Liver (tissue), 8 donors: ENCODE measurements at regions not wholly inside any gene's neighbourhood (a gene's known extent, or its start where the extent isn't known, plus 50 kb on each side); places are given as distances from the start of the nearest gene placed in this dataset.

Experiments used
- DNase-seq: peaks from one replicate; pipeline ENCODE4 v3.0.0-alpha.2; 2017; ENCODE audit warnings: low spot score
- H3K27ac ChIP-seq, 2 donors: one replicate each; pipeline ENCODE4 v1.7.0; 2013; ENCODE audit warnings: inconsistent platforms in 2 of 2, low read length in 2 of 2, control low read depth in 1 of 2, low read depth in 1 of 2, mild to moderate bottlenecking in 1 of 2
- H3K27me3 ChIP-seq, 4 donors: one replicate each; pipeline versions ENCODE4 v1.6.1 to v1.7.0; 2013; ENCODE audit warnings: low read length in 3 of 4, inconsistent platforms in 1 of 4, mild to moderate bottlenecking in 1 of 4, moderate library complexity in 1 of 4; ENCODE audit not compliant: control insufficient read depth in 4 of 4, insufficient read depth in 4 of 4
- H3K36me3 ChIP-seq, 4 donors: one replicate each; pipeline versions ENCODE4 v1.6.1 to v1.7.0; 2013; ENCODE audit warnings: low read length in 3 of 4, mild to moderate bottlenecking in 3 of 4, low read depth in 1 of 4, moderate library complexity in 1 of 4; ENCODE audit not compliant: control insufficient read depth in 4 of 4, insufficient read depth in 3 of 4
- H3K4me1 ChIP-seq, 4 donors: one replicate each; pipeline versions ENCODE4 v1.6.1 to v1.7.0; 2013; ENCODE audit warnings: low read length in 3 of 4, mild to moderate bottlenecking in 3 of 4, moderate library complexity in 1 of 4; ENCODE audit not compliant: control insufficient read depth in 4 of 4, insufficient read depth in 4 of 4
- H3K4me3 ChIP-seq, 3 donors: one replicate each; pipeline versions ENCODE4 v1.6.1 to v1.7.0; 2013; ENCODE audit warnings: low read length in 3 of 3, control low read depth in 1 of 3, low read depth in 1 of 3, mild to moderate bottlenecking in 1 of 3
- H3K9ac ChIP-seq, 2 donors: one replicate each; pipeline ENCODE4 v1.7.0; 2013; ENCODE audit warnings: low read length in 2 of 2, mild to moderate bottlenecking in 2 of 2, moderate library complexity in 2 of 2, control low read depth in 1 of 2, low read depth in 1 of 2
- H3K9me3 ChIP-seq, 4 donors: one replicate each; pipeline versions ENCODE4 v1.6.1 to v1.7.0; 2013; ENCODE audit warnings: low read length in 3 of 4; ENCODE audit not compliant: control insufficient read depth in 4 of 4
- ATF3 ChIP-seq: IDR thresholded peaks from 2 replicates; pipeline ENCODE4 v1.6.1; 2016; ENCODE audit warnings: antibody characterized with exemption
- CTCF ChIP-seq: fragments of 150-350 bp; IDR thresholded peaks from 2 replicates; pipeline ENCODE4 v1.5.1; 2017; ENCODE audit warnings: improper control_type of control experiment, low read depth, low read length; ENCODE audit not compliant: missing input control
- EGR1 ChIP-seq, 2 donors: IDR thresholded peaks; 2 replicates each; pipeline ENCODE4 v1.6.1; 2016 to 2018; ENCODE audit warnings: antibody characterized with exemption in 2 of 2, low read depth in 2 of 2
- FOXA1 ChIP-seq: IDR thresholded peaks from 2 replicates; pipeline ENCODE4 v1.6.1; 2016; ENCODE audit warnings: antibody characterized with exemption
- FOXA2 ChIP-seq: IDR thresholded peaks from 2 replicates; pipeline ENCODE4 v1.6.1; 2016; ENCODE audit warnings: antibody characterized with exemption
- GABPA ChIP-seq, 2 donors: IDR thresholded peaks in 1 of 2; conservative IDR thresholded peaks in 1 of 2; 2 replicates each; pipeline ENCODE4 v1.6.1; 2016; ENCODE audit warnings: antibody characterized with exemption in 2 of 2, mild to moderate bottlenecking in 1 of 2, moderate library complexity in 1 of 2
- HNF4A ChIP-seq, 2 donors: conservative IDR thresholded peaks; 2 replicates each; pipeline ENCODE4 v1.6.1; 2016; ENCODE audit warnings: antibody characterized with exemption in 2 of 2, mild to moderate bottlenecking in 2 of 2
- HNF4G ChIP-seq: IDR thresholded peaks from 2 replicates; pipeline ENCODE4 v1.6.1; 2016; ENCODE audit warnings: antibody characterized with exemption
- JUND ChIP-seq, 2 donors: IDR thresholded peaks; 2 replicates each; pipeline ENCODE4 v1.6.1; 2016; ENCODE audit warnings: antibody characterized with exemption in 2 of 2
- MAX ChIP-seq: IDR thresholded peaks from 2 replicates; pipeline ENCODE4 v1.6.1; 2016; ENCODE audit warnings: antibody characterized with exemption
- NR2F2 ChIP-seq: IDR thresholded peaks from 2 replicates; pipeline ENCODE4 v1.6.1; 2016; ENCODE audit warnings: antibody characterized with exemption
- RAD21 ChIP-seq, 2 donors: IDR thresholded peaks; 2 replicates each; pipeline ENCODE4 v1.6.1; 2016; ENCODE audit warnings: antibody characterized with exemption in 2 of 2, mild to moderate bottlenecking in 2 of 2
- REST ChIP-seq: IDR thresholded peaks from 2 replicates; pipeline ENCODE4 v1.6.1; 2016; ENCODE audit warnings: antibody characterized with exemption, mild to moderate bottlenecking
- RXRA ChIP-seq, 2 donors: IDR thresholded peaks; 2 replicates each; pipeline ENCODE4 v1.6.1; 2017 to 2018; ENCODE audit warnings: antibody characterized with exemption in 2 of 2, mild to moderate bottlenecking in 1 of 2
- SP1 ChIP-seq: IDR thresholded peaks from 2 replicates; pipeline ENCODE4 v1.6.1; 2018; ENCODE audit warnings: antibody characterized with exemption, mild to moderate bottlenecking
- TAF1 ChIP-seq: conservative IDR thresholded peaks from 2 replicates; pipeline ENCODE4 v1.6.1; 2016; ENCODE audit warnings: antibody characterized with exemption, mild to moderate bottlenecking
- YY1 ChIP-seq: IDR thresholded peaks from 2 replicates; pipeline ENCODE4 v1.6.1; 2016; ENCODE audit warnings: antibody characterized with exemption, mild to moderate bottlenecking
- WGBS: extraction: QIAGEN DNeasy Blood & Tissue Kit; methylation state at CpG from one replicate; pipeline ENCODE4 v1.1.7; 2013; 5-methylcytosine and 5-hydroxymethylcytosine counted together
- donor health status: healthy.
- donor health status: healthy.
- donor health status: healthy.
- donor health status: healthy.
- donor health status: healthy.

DNA sequence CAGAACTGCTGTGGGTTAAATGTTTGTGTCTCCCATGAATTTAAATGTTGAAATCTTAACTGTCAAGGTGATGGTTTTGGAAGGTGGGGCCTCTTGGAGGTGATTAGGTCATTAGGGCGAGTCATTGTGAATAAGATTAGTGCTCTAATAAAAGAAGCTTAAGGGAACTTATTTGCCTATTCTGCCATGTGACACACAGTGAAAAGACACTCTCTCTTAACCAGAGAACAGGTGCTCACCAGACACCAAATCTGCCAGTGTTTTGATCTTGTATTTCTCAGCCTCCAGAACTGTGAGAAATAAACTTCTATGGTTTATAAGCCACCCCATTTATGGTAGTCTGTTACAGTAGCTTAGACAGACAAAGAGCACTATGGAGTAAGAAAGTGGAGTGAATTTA lies 117.9 kb upstream of the SV2C start:
- no peak overlapping the region for H3K9ac ChIP-seq
- no peaks in the 10 kb centered on the region for H3K4me1 ChIP-seq
- H3K27ac ChIP-seq: no peak overlapping the region
- no peaks in the 10 kb centered on the region for H3K9me3 ChIP-seq
- no peak for DNase-seq
- H3K27me3 ChIP-seq: peaks cover 0 to 3% (median 0%) of the 10 kb centered on the region in 4 donors
- H3K4me3 ChIP-seq: no peak overlapping the region
- TF ChIP-seq MAX (no peak), YY1 (no peak), SP1 (no peak), HNF4A (conservative IDR thresholded peaks at IDR 0.05) (no peak), RAD21 (IDR thresholded peaks at IDR 0.05) (no peak), RXRA (IDR thresholded peaks at IDR 0.05) (no peak)
- 62% methylated on average over 1 of the region's 1 CpG for WGBS
- H3K36me3 ChIP-seq: no peaks in the 10 kb centered on the region

- Histone ChIP-seq H3K4me1 (no peaks in the 10 kb centered on the region), H3K27me3 (peaks cover 0 to 3% (median 0%) of the 10 kb centered on the region in 4 donors), H3K4me3 (no peak overlapping the region), H3K36me3 (no peaks in the 10 kb centered on the region), H3K27ac (no peak overlapping the region), H3K9me3 (no peaks in the 10 kb centered on the region), H3K9ac (no peak overlapping the region)
- no peak for DNase-seq
- WGBS: 75% methylated on average over 2 of the region's 2 CpGs
- TF ChIP-seq CTCF (no peak), ATF3 (no peak), SP1 (no peak), TAF1 (no peak), RAD21 (IDR thresholded peaks at IDR 0.05) (no peak), FOXA1 (no peak), NR2F2 (no peak), FOXA2 (no peak), HNF4A (conservative IDR thresholded peaks at IDR 0.05) (no peak), MAX (no peak), GABPA (IDR thresholded peaks at IDR 0.05 in 1 of 2, conservative IDR thresholded peaks at IDR 0.05 in 1 of 2) (no peak), HNF4G (no peak), RXRA (IDR thresholded peaks at IDR 0.05) (no peak), YY1 (no peak), REST (no peak), EGR1 (IDR thresholded peaks at IDR 0.05; ENCODE audit: low read depth in 2 of 2) (no peak), JUND (IDR thresholded peaks at IDR 0.05) (no peak)
Measured at GRCh38 chr5:75964008-75964407, 119.2 kb upstream of the SV2C start.
